Parathyroid adenoma (tissue), 2 donors: ENCODE measurements at regions not wholly inside any gene's neighbourhood (a gene's known extent, or its start where the extent isn't known, plus 50 kb on each side); places are given as distances from the start of the nearest gene placed in this dataset.

Source experiments
- H2AFZ ChIP-seq: fragments of 300-600 bp; sonication (generic); one replicate; pipeline ENCODE4 v1.7.0; 2017; ENCODE audit warnings: antibody characterized with exemption, mild to moderate bottlenecking
- H3K27ac ChIP-seq: fragments of 300-600 bp; sonication (generic); one replicate; pipeline ENCODE4 v1.7.0; 2017
- H3K27me3 ChIP-seq: fragments of 300-600 bp; sonication (generic); one replicate; pipeline ENCODE4 v1.7.0; 2017; ENCODE audit warnings: low read length; ENCODE audit not compliant: control insufficient read depth, insufficient read depth
- H3K36me3 ChIP-seq: fragments of 300-600 bp; sonication (generic); one replicate; pipeline ENCODE4 v1.7.0; 2017; ENCODE audit warnings: low read length; ENCODE audit not compliant: control insufficient read depth, insufficient read depth
- H3K4me1 ChIP-seq: fragments of 300-600 bp; sonication (generic); one replicate; pipeline ENCODE4 v1.7.0; 2017; ENCODE audit warnings: control low read depth
- H3K4me2 ChIP-seq: fragments of 300-600 bp; sonication (generic); one replicate; pipeline ENCODE4 v1.7.0; 2017; ENCODE audit warnings: low read length
- H3K4me3 ChIP-seq: fragments of 300-600 bp; sonication (generic); one replicate; pipeline ENCODE4 v1.7.0; 2017; ENCODE audit warnings: low read depth, low read length
- H3K79me2 ChIP-seq: fragments of 300-600 bp; sonication (generic); one replicate; pipeline ENCODE4 v1.7.0; 2017; ENCODE audit warnings: control low read depth
- H3K9ac ChIP-seq: fragments of 300-600 bp; sonication (generic); one replicate; pipeline ENCODE4 v1.7.0; 2017; ENCODE audit warnings: mild to moderate bottlenecking
- H3K9me3 ChIP-seq: fragments of 300-600 bp; sonication (generic); one replicate; pipeline ENCODE4 v1.7.0; 2017; ENCODE audit warnings: low read length; ENCODE audit not compliant: control insufficient read depth
- CTCF ChIP-seq: fragments of 300-600 bp; sonication (generic); IDR thresholded peaks from one replicate; pipeline ENCODE4 v1.7.0; 2017; ENCODE audit warnings: antibody characterized with exemption, mild to moderate bottlenecking
- donor health status: primary hyperparathyroidism.

GRCh38 chr13:50573066-50573465 is 270.4 kb downstream of the DLEU7 start:
- Histone ChIP-seq H3K27ac (no peak overlapping the region), H3K9ac (no peak overlapping the region), H3K27me3 (no peaks in the 10 kb centered on the region), H3K79me2 (no peaks in the 10 kb centered on the region), H3K4me2 (no peak overlapping the region), H3K36me3 (no peaks in the 10 kb centered on the region), H3K4me3 (no peak overlapping the region), H2AFZ (no peak overlapping the region), H3K9me3 (no peaks in the 10 kb centered on the region), H3K4me1 (no peaks in the 10 kb centered on the region)
- no peak for TF ChIP-seq CTCF

GRCh38 chr13:50574731-50575130 is 268.8 kb downstream of the DLEU7 start:
- Histone ChIP-seq H3K36me3 (no peaks in the 10 kb centered on the region), H2AFZ (no peak overlapping the region), H3K27ac (no peak overlapping the region), H3K4me3 (no peak overlapping the region), H3K9ac (no peak overlapping the region), H3K4me2 (no peak overlapping the region), H3K27me3 (no peaks in the 10 kb centered on the region), H3K9me3 (no peaks in the 10 kb centered on the region), H3K79me2 (no peaks in the 10 kb centered on the region), H3K4me1 (no peaks in the 10 kb centered on the region)
- no peak for TF ChIP-seq CTCF

GRCh38 chr13:50575138-50575537 is 268.4 kb downstream of the DLEU7 start:
- Histone ChIP-seq H3K27ac (no peak overlapping the region), H3K9me3 (no peaks in the 10 kb centered on the region), H3K79me2 (no peaks in the 10 kb centered on the region)

GRCh38 chr13:50576156-50576555 is 267.3 kb downstream of the DLEU7 start:
- Histone ChIP-seq H3K36me3 (no peaks in the 10 kb centered on the region), H3K9me3 (no peaks in the 10 kb centered on the region), H3K79me2 (no peaks in the 10 kb centered on the region), H2AFZ (no peak overlapping the region), H3K27ac (no peak overlapping the region), H3K4me2 (no peak overlapping the region), H3K4me3 (no peak overlapping the region), H3K27me3 (no peaks in the 10 kb centered on the region), H3K9ac (no peak overlapping the region), H3K4me1 (no peaks in the 10 kb centered on the region)
- no peak for TF ChIP-seq CTCF

More at GRCh38 chr13:50575138-50575537, 268.4 kb downstream of the DLEU7 start:
- H2AFZ ChIP-seq = no peak overlapping the region
- TF ChIP-seq CTCF = no peak
- no peak overlapping the region for H3K9ac ChIP-seq
- no peaks in the 10 kb centered on the region for H3K4me1 ChIP-seq
- H3K36me3 ChIP-seq = no peaks in the 10 kb centered on the region
- no peak overlapping the region for H3K4me2 ChIP-seq
- H3K27me3 ChIP-seq = no peaks in the 10 kb centered on the region
- H3K4me3 ChIP-seq = no peak overlapping the region

GRCh38 chr13:50577806-50578205 is 265.7 kb downstream of the DLEU7 start:
- Histone ChIP-seq H3K9ac (no peak overlapping the region), H3K79me2 (no peaks in the 10 kb centered on the region), H3K4me1 (no peaks in the 10 kb centered on the region), H3K36me3 (no peaks in the 10 kb centered on the region), H2AFZ (no peak overlapping the region), H3K27ac (no peak overlapping the region), H3K27me3 (no peaks in the 10 kb centered on the region), H3K4me2 (no peak overlapping the region), H3K4me3 (no peak overlapping the region), H3K9me3 (no peaks in the 10 kb centered on the region)
- no peak for TF ChIP-seq CTCF
